8988T (cell line): ENCODE measurements at regions not wholly inside any gene's neighbourhood (a gene's known extent, or its start where the extent isn't known, plus 50 kb on each side); places are given as distances from the start of the nearest gene placed in this dataset.
"Not testable (repeated sequence)": the region's sequence is repeated elsewhere in the genome, so short reads cannot be mapped to it uniquely, and the experiment has no call there.

ENCODE experiments used
- DNase-seq: peaks from one replicate; pipeline ENCODE4 v3.0.0; 2011

GRCh38 chr10:100664316-100665149 is 80.8 kb upstream of the PAX2 start:
- DNase-seq: no peak

GRCh38 chr10:100666634-100667033 is 78.7 kb upstream of the PAX2 start:
- not testable (repeated sequence) for DNase-seq

GRCh38 chr10:100669616-100670015 is 75.8 kb upstream of the PAX2 start:
- no peak for DNase-seq

- no peak for DNase-seq
Measured at GRCh38 chr10:100670368-100670767, 75.0 kb upstream of the PAX2 start.

GRCh38 chr10:100670828-100671479 is 74.4 kb upstream of the PAX2 start:
- peak; percentile 70 for DNase-seq

GRCh38 chr10:100672199-100672598 is 73.2 kb upstream of the PAX2 start:
- DNase-seq: no peak

GRCh38 chr10:100677290-100677945 is 68.0 kb upstream of the PAX2 start:
- DNase-seq: no peak

GRCh38 chr10:100679327-100679726 is 66.1 kb upstream of the PAX2 start:
- no peak for DNase-seq

- no peak for DNase-seq
Measured at GRCh38 chr10:100683004-100683403, 62.4 kb upstream of the PAX2 start.

- no peak for DNase-seq
Measured at GRCh38 chr10:100683545-100684300, 61.7 kb upstream of the PAX2 start.

- no peak for DNase-seq
Measured at GRCh38 chr10:100684688-100685235, 60.6 kb upstream of the PAX2 start.

GRCh38 chr10:100685331-100685730 is 60.1 kb upstream of the PAX2 start:
- no peak for DNase-seq

GRCh38 chr10:100687143-100688003 is 58.0 kb upstream of the PAX2 start:
- DNase-seq: no peak

GRCh38 chr10:100688201-100688600 is 57.2 kb upstream of the PAX2 start:
- DNase-seq: no peak

GRCh38 chr10:100693821-100694220 is 51.6 kb upstream of the PAX2 start:
- no peak for DNase-seq
